K562 (cell line): ENCODE measurements at regions not wholly inside any gene's neighbourhood (a gene's known extent, or its start where the extent isn't known, plus 50 kb on each side); places are given as distances from the start of the nearest gene placed in this dataset.

Experiments
- ATAC-seq: fragments of 200-7000 bp; cut with Tn5 transposase; 3 replicates; pipeline ENCODE4 v1.9.1; 2020; ENCODE audit warnings: moderate library complexity
- BruUV-seq: library from RNA; stranded (reverse); fragments of 400-500 nt; replicated peaks from 2 replicates; lab custom pipeline; 2021; lab: Mats Ljungman, UMichigan
- CTCF ChIA-PET: fragments of 300-600 bp; formaldehyde crosslinking; extraction: SDS; loops from one replicate; lab custom pipeline; 2021; ENCODE audit warnings: low intra/inter-chr PET ratio; lab: Yijun Ruan, JAX
- POLR2A ChIA-PET: fragments of 300-600, 350-650 bp; sonication (Branson Sonifier 250); formaldehyde crosslinking; extraction: SDS; loops from one replicate; lab custom pipeline; 2021; ENCODE audit warnings: antibody characterized with exemption, inconsistent platforms; lab: Yijun Ruan, JAX
- DNase-seq, 4 experiments: peaks; one replicate each; pipeline versions ENCODE4 v3.0.0 to v3.0.0-alpha.2; 2011 to 2018; ENCODE audit warnings: low spot score in 3 of 4, mixed read lengths in 3 of 4; ENCODE audit errors: extremely low read depth in 1 of 4
- FAIRE-seq: peaks from 2 replicates; lab custom pipeline; 2011; peaks lifted over from hg19 to GRCh38; lab: Jason Lieb, UNC
- H2AFZ ChIP-seq: 2 replicates; pipeline ENCODE4 v1.6.0; 2011; ENCODE audit warnings: low read depth, low read length, control low read depth, inconsistent platforms
- H3K27ac ChIP-seq: fragments of 200-600 bp; 3 replicates; pipeline ENCODE4 v1.8.0; 2011; ENCODE audit warnings: low read depth, mild to moderate bottlenecking, control low read depth, inconsistent platforms, low read length, moderate library complexity, mixed read lengths; ENCODE audit errors: extremely low read depth
- H3K27me3 ChIP-seq, 2 experiments: fragments of 300-600 bp in 1 of 2; 2 replicates in 1 of 2; 3 replicates in 1 of 2; pipeline versions ENCODE4 v1.6.0 to v1.8.0; 2011; ENCODE audit warnings: inconsistent platforms in 2 of 2, low read length in 2 of 2, mild to moderate bottlenecking in 1 of 2, mixed read lengths in 1 of 2, moderate library complexity in 1 of 2; ENCODE audit not compliant: control insufficient read depth in 2 of 2, insufficient read depth in 2 of 2
- H3K36me3 ChIP-seq: fragments of 300-600 bp; 3 replicates; pipeline ENCODE4 v1.8.0; 2011; ENCODE audit warnings: mild to moderate bottlenecking, low read length, inconsistent platforms; ENCODE audit not compliant: control insufficient read depth, insufficient read depth
- H3K4me1 ChIP-seq, 2 experiments: fragments of 200-600 bp in 1 of 2; replicated peaks in 1 of 2; 2 replicates in 1 of 2; 3 replicates in 1 of 2; pipeline versions ENCODE4 v1.5.1 to v1.8.0; 2011; ENCODE audit warnings: inconsistent platforms in 2 of 2, low read length in 2 of 2, mild to moderate bottlenecking in 1 of 2, mixed read lengths in 1 of 2, moderate library complexity in 1 of 2; ENCODE audit not compliant: control insufficient read depth in 2 of 2, insufficient read depth in 2 of 2
- H3K4me2 ChIP-seq: 2 replicates; pipeline ENCODE4 v1.6.1; 2011; ENCODE audit warnings: low read length, control low read depth, inconsistent platforms, mixed read lengths; ENCODE audit not compliant: insufficient read depth
- H3K4me3 ChIP-seq: fragments of 200-600 bp; sonication (generic), shearing (Covaris generic); 2 replicates; pipeline ENCODE4 v1.5.1; 2016; ENCODE audit warnings: control low read depth, inconsistent platforms
- H3K79me2 ChIP-seq: fragments of 200-600 bp; 3 replicates; pipeline ENCODE4 v1.8.0; 2011; ENCODE audit warnings: low read length, inconsistent platforms; ENCODE audit not compliant: control insufficient read depth, insufficient read depth
- H3K9ac ChIP-seq, 2 experiments: 2 replicates each; pipeline versions ENCODE4 v1.6.0 to v1.6.1; 2011; ENCODE audit warnings: low read depth in 2 of 2, low read length in 2 of 2, control low read depth in 1 of 2, inconsistent platforms in 1 of 2, mild to moderate bottlenecking in 1 of 2, mixed read lengths in 1 of 2; ENCODE audit not compliant: insufficient read depth in 1 of 2
- H3K9me1 ChIP-seq: one replicate; pipeline ENCODE4 v1.6.0; 2011; ENCODE audit warnings: inconsistent platforms, mild to moderate bottlenecking, low read length, moderate library complexity; ENCODE audit not compliant: control insufficient read depth, insufficient read depth
- H3K9me3 ChIP-seq: replicated peaks from 2 replicates; pipeline ENCODE4 v1.5.1; 2011; ENCODE audit warnings: low read depth, low read length, inconsistent platforms; ENCODE audit not compliant: control insufficient read depth, insufficient read depth
- H4K20me1 ChIP-seq: replicated peaks from 2 replicates; pipeline ENCODE4 v1.6.1; 2011; ENCODE audit warnings: low read length, inconsistent platforms, mixed read lengths; ENCODE audit not compliant: control insufficient read depth, insufficient read depth
- GATA2 ChIP-seq: sonication (generic); formaldehyde crosslinking; IDR thresholded peaks from 2 replicates; pipeline ENCODE4 v1.4.0; 2020; ENCODE audit warnings: mild to moderate bottlenecking, missing genetic modification reagents
- POLR2AphosphoS5 ChIP-seq: IDR thresholded peaks from 2 replicates; pipeline ENCODE4 v1.6.1; 2011; ENCODE audit warnings: mild to moderate bottlenecking, low read depth, low read length, moderate library complexity; ENCODE audit not compliant: control insufficient read depth, insufficient read depth
- RBM25 ChIP-seq: fragments of 200-400 bp; formaldehyde crosslinking; IDR thresholded peaks from 2 replicates; pipeline ENCODE4 v1.6.1; 2018; ENCODE audit warnings: low read length, low read depth, moderate library complexity; ENCODE audit not compliant: severe bottlenecking
- RBM39 ChIP-seq: fragments of 200-400 bp; formaldehyde crosslinking; optimal IDR thresholded peaks from 2 replicates; pipeline ENCODE3; 2018; ENCODE audit warnings: low read depth, low read length
- SIX5 ChIP-seq, 2 experiments: IDR thresholded peaks; 2 replicates each; pipeline ENCODE4 v1.6.1; 2011; ENCODE audit warnings: low read length in 2 of 2, borderline replicate concordance in 1 of 2, low read depth in 1 of 2, mild to moderate bottlenecking in 1 of 2, moderate library complexity in 1 of 2; ENCODE audit not compliant: insufficient read depth in 1 of 2
- TEAD1 ChIP-seq, 2 experiments: fragments of 450-650 bp in 1 of 2; sonication (generic) in 1 of 2; formaldehyde crosslinking; IDR thresholded peaks; 2 replicates each; pipeline versions ENCODE4 v1.4.0 to v1.8.0; 2020 to 2022; ENCODE audit warnings: mild to moderate bottlenecking in 2 of 2, missing genetic modification reagents in 1 of 2
- ZNF143 ChIP-seq: sonication (generic); formaldehyde crosslinking; IDR thresholded peaks from 2 replicates; pipeline ENCODE4 v1.9.0; 2022; ENCODE audit warnings: mild to moderate bottlenecking, missing genetic modification reagents
- WGBS: fragments of 100-300 bp; shearing (Covaris generic); methylation state at CpG from one replicate; pipeline ENCODE4 v1.1.6; 2016; ENCODE audit warnings: low coverage, mixed read lengths; ENCODE audit not compliant: insufficient coverage; ENCODE audit errors: missing lambda C conversion rate; 5-methylcytosine and 5-hydroxymethylcytosine counted together
- in situ Hi-C: fragments of 300-500 bp; cut with MboI; formaldehyde crosslinking; loops from 4 replicates; pipeline ENCODE4 v1.15.0; 2018; ENCODE audit warnings: inconsistent platforms, mixed read lengths
- intact Hi-C: fragments of 100-400 bp; cut with micrococcal nuclease; formaldehyde crosslinking; loops from 2 replicates; pipeline ENCODE4 v1.14.2; 2022

DNA sequence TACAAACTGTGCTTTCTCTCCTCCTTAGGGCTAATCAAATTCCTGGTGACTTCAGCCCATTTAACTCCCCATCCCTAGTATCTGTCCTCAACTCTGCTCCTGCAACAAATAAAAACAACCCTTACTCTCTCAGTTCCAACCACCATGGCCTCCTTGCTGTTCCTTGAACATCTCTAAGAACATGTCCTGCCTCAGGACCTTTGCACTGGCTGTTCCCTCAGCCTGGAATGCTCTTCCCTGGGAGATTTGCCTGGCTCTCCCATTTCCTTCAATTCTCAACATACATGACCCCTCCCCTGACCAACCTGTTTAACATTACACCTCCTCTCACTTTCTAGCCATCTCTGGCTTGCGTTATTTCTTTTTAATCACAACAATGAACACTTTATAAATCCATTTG lies 170.5 kb downstream of the PTPN11 start:
- no peak overlapping the region for H3K9ac ChIP-seq
- H2AFZ ChIP-seq: no peak overlapping the region
- in situ Hi-C loops (no loop called here), intact Hi-C loops (no loop called here)
- ChIA-PET CTCF (no interaction called here), POLR2A (no interaction called here)
- BruUV-seq: no TSS peak
- no peak for DNase-seq
- no peak overlapping the region for H3K27ac ChIP-seq
- H3K4me2 ChIP-seq: no peak overlapping the region
- no peak for ATAC-seq
- H3K4me1 ChIP-seq: no peaks in the 10 kb centered on the region
- no peak for TF ChIP-seq TEAD1 (CRISPR knock-in tag; IDR thresholded peaks at IDR 0.05)
- no peak for TF ChIP-seq SIX5 (IDR thresholded peaks at IDR 0.05; ENCODE audit: borderline replicate concordance in 1 of 2, insufficient read depth in 1 of 2, low read depth in 1 of 2, low read length in 2 of 2)
- TF ChIP-seq RBM39: no peak
- TF ChIP-seq GATA2 (CRISPR knock-in tag): no peak
- TF ChIP-seq ZNF143 (CRISPR knock-in tag): no peak
- TF ChIP-seq POLR2AphosphoS5: no peak
- TF ChIP-seq RBM25: peak; percentile 12
- H3K79me2 ChIP-seq: no peaks in the 10 kb centered on the region
- no peaks in the 10 kb centered on the region for H3K36me3 ChIP-seq
- no peak for FAIRE-seq
- 0% methylated on average over 1 of the region's 1 CpG for WGBS
- no peaks in the 10 kb centered on the region for H4K20me1 ChIP-seq
- no peak overlapping the region for H3K4me3 ChIP-seq
- 0 out of 5 replicates have a peak, but pooled peaks cover 0 to 3% of the 10 kb centered on the region in 2 experiments for H3K27me3 ChIP-seq
- no peaks in the 10 kb centered on the region for H3K9me1 ChIP-seq
- H3K9me3 ChIP-seq: 0 out of 2 replicates have a peak, but pooled peaks cover 3% of the 10 kb centered on the region
